Tibial artery (tissue), 4 donors: ENCODE measurements at regions not wholly inside any gene's neighbourhood (a gene's known extent, or its start where the extent isn't known, plus 50 kb on each side); places are given as distances from the start of the nearest gene placed in this dataset.

Experiments
- DNase-seq, 2 donors: peaks; one replicate each; pipeline ENCODE4 v3.0.0-alpha.2; 2019
- H3K27ac ChIP-seq, 2 donors: fragments of 200-600 bp; sonication (generic) in 1 of 2; 1 replicate in 1 of 2; 2 replicates in 1 of 2; pipeline ENCODE4 v1.5.1; 2018 to 2019; ENCODE audit warnings: mild to moderate bottlenecking in 1 of 2
- H3K27me3 ChIP-seq, 2 donors: fragments of 200-600 bp; sonication (generic) in 1 of 2; one replicate each; pipeline versions ENCODE4 v1.5.1 to v1.6.0; 2016 to 2019
- H3K36me3 ChIP-seq, 3 donors: fragments of 200-600 bp; sonication (generic) in 2 of 3; one replicate each; pipeline ENCODE4 v1.5.1; 2016 to 2019; ENCODE audit warnings: mild to moderate bottlenecking in 2 of 3
- H3K4me1 ChIP-seq, 4 donors: fragments of 200-600 bp; sonication (generic) in 2 of 4; 1 replicate in 3 of 4; 2 replicates in 1 of 4; pipeline ENCODE4 v1.5.1; 2016 to 2019
- H3K4me3 ChIP-seq, 2 donors: fragments of 200-600 bp; sonication (generic) in 1 of 2; 1 replicate in 1 of 2; 2 replicates in 1 of 2; pipeline ENCODE4 v1.5.1; 2018 to 2019; ENCODE audit warnings: mild to moderate bottlenecking in 2 of 2
- H3K9me3 ChIP-seq, 3 donors: fragments of 200-600 bp; sonication (generic) in 1 of 3; one replicate each; pipeline ENCODE4 v1.5.1; 2016 to 2019
- CTCF ChIP-seq, 2 experiments: fragments of 200-600 bp in 1 of 2; fragments of 450-650 bp in 1 of 2; IDR thresholded peaks; one replicate each; pipeline ENCODE4 v1.5.1; 2017 to 2019; ENCODE audit warnings: antibody characterized with exemption in 2 of 2, mild to moderate bottlenecking in 1 of 2, moderate library complexity in 1 of 2
- intact Hi-C: fragments of 100-400 bp; cut with DNase I; formaldehyde crosslinking; loops from one replicate; pipeline ENCODE4 v1.15.0; 2023; ENCODE audit warnings: low total_unique reads

- Histone ChIP-seq H3K27me3 (no peaks in the 10 kb centered on the region), H3K36me3 (no peaks in the 10 kb centered on the region), H3K4me1 (no peaks in the 10 kb centered on the region), H3K9me3 (no peaks in the 10 kb centered on the region), H3K4me3 (no peak overlapping the region), H3K27ac (no peak overlapping the region)
- TF ChIP-seq CTCF (IDR thresholded peaks at IDR 0.05), result no peak
- no peak for DNase-seq
- intact Hi-C loops, result no loop called here
Measured at GRCh38 chr21:28608646-28609045, 384.0 kb downstream of the LTN1 start.

- H3K36me3 ChIP-seq, result no peaks in the 10 kb centered on the region
- intact Hi-C loops, result no loop called here
Measured at GRCh38 chr21:28607545-28607944, 385.1 kb downstream of the LTN1 start.

GRCh38 chr21:28604946-28605537 is 387.6 kb downstream of the LTN1 start:
- no peaks in the 10 kb centered on the region for H3K27me3 ChIP-seq
- peaks cover 0 to 5% (median 3%) of the 10 kb centered on the region in 3 donors for H3K9me3 ChIP-seq
- no peak overlapping the region for H3K27ac ChIP-seq
- intact Hi-C loops, result no loop called here
- no peaks in the 10 kb centered on the region for H3K36me3 ChIP-seq
- no peak for TF ChIP-seq CTCF (IDR thresholded peaks at IDR 0.05)
- DNase-seq, result no peak
- no peak overlapping the region for H3K4me3 ChIP-seq
- no peaks in the 10 kb centered on the region for H3K4me1 ChIP-seq

More at GRCh38 chr21:28607545-28607944, 385.1 kb downstream of the LTN1 start:
- no peaks in the 10 kb centered on the region for H3K27me3 ChIP-seq
- no peaks in the 10 kb centered on the region for H3K9me3 ChIP-seq
- DNase-seq, result no peak
- no peak overlapping the region for H3K4me3 ChIP-seq
- H3K27ac ChIP-seq, result no peak overlapping the region
- no peaks in the 10 kb centered on the region for H3K4me1 ChIP-seq
- TF ChIP-seq CTCF (IDR thresholded peaks at IDR 0.05), result no peak

GRCh38 chr21:28602546-28602945 is 390.1 kb downstream of the LTN1 start:
- no peak for TF ChIP-seq CTCF (IDR thresholded peaks at IDR 0.05)
- DNase-seq, result no peak
- Histone ChIP-seq H3K36me3 (no peaks in the 10 kb centered on the region), H3K27me3 (no peaks in the 10 kb centered on the region), H3K4me3 (no peak overlapping the region), H3K27ac (no peak overlapping the region), H3K9me3 (peaks cover 0 to 12% (median 7%) of the 10 kb centered on the region in 3 donors), H3K4me1 (no peaks in the 10 kb centered on the region)
- intact Hi-C loops, result no loop called here

- Histone ChIP-seq H3K9me3 (peaks cover 0 to 12% (median 7%) of the 10 kb centered on the region in 3 donors), H3K27me3 (no peaks in the 10 kb centered on the region), H3K36me3 (no peaks in the 10 kb centered on the region), H3K27ac (no peak overlapping the region), H3K4me1 (no peaks in the 10 kb centered on the region), H3K4me3 (no peak overlapping the region)
- TF ChIP-seq CTCF (IDR thresholded peaks at IDR 0.05), result no peak
- no peak for DNase-seq
- intact Hi-C loops, result no loop called here
Measured at GRCh38 chr21:28598214-28598613, 394.5 kb downstream of the LTN1 start.
